Middle frontal gyrus (tissue), 1 donor: ENCODE measurements at regions not wholly inside any gene's neighbourhood (a gene's known extent, or its start where the extent isn't known, plus 50 kb on each side); places are given as distances from the start of the nearest gene placed in this dataset.
"Not testable (repeated sequence)": the region's sequence is repeated elsewhere in the genome, so short reads cannot be mapped to it uniquely, and the experiment has no call there.

Experiments used
- DNase-seq: peaks from one replicate; pipeline ENCODE4 v3.0.0-alpha.2; 2015; ENCODE audit warnings: low spot score; ENCODE audit errors: extremely low spot score

DNA sequence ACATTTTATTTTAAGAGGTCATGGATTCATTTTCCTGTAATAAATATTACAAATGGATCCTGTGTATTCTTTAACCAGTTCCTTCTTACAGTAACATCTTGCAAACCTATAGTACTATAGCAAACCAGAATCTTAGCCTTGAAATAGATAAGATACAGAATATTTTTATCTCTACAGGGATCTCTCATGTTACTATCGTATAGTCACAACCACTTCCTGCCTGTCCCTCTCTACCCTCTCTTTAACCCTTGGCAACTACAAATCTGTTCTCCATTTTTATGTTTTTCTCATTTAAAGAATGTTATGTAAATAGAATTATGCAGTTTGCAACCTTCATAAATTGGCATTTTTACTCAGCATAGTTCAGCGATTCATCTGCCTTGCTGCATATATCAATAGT is 454.0 kb downstream of the DIRAS2 start:
- DNase-seq, result no peak

DNA sequence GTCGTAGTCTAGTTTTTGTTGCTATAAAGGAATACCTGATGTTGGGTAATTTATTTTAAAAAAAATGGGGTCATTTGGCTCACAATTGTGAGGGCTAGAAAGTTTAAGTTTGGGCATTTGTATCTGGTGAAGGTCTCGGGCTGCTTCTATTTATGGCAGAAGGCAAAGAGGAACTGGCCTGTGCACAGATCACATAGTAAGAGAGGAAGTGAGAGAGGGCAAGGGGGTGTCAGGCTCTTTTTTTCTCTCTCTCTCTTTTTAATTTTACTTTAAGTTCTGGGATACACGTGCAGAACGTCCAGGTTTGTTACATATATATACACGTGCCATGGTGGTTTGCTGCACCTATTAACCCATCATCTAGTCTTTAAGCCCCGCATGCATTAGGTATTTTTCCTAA is 453.3 kb downstream of the DIRAS2 start:
- no peak for DNase-seq

DNA sequence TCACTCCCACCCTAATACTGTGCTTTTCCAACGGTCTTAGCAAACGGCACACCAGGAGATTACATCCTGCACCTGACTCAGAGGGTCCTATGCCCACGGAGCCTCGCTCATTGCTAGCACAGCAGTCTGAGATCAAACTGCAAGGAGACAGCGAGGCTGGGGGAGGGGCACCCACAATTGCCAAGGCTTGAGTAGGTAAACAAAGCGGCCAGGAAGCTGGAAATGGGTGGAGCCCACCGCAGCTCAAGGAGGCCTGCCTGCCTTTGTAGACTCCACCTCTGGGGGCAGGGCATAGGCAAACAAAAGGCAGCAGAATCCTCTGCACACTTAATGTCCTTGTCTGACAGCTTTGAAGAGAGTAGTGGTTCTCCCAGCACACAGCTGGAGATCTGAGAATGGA is 450.2 kb downstream of the DIRAS2 start:
- DNase-seq, result not testable (repeated sequence)

- DNase-seq, result no peak
These were observed 443.7 kb downstream of the DIRAS2 start for GRCh38 chr9:90198956-90199355.

DNA sequence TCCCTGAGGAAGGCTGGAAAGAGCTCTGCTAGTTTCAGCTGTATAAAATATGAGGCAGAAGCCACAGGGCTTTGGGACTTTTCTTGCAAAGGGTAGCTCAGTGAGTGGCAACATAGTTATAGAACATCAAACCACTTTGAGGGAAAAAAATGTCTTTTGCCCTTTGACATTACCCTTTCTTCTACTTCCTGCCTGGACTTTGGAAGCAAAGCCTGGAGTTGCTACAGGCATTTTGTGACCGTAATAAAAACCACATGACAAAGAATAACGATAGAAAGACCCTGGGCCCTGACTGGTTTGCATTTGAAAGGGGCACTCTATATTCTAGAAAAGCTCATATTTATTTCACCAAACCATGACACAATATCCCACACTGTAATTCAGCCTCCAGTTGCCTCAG is 440.9 kb downstream of the DIRAS2 start:
- DNase-seq, result no peak

- DNase-seq, result no peak
These were observed 438.3 kb downstream of the DIRAS2 start for GRCh38 chr9:90204128-90204831.

GRCh38 chr9:90213045-90213444 is 429.6 kb downstream of the DIRAS2 start:
- DNase-seq, result not testable (repeated sequence)

- DNase-seq, result no peak
These were observed 423.0 kb downstream of the DIRAS2 start for GRCh38 chr9:90219548-90220118.

DNA sequence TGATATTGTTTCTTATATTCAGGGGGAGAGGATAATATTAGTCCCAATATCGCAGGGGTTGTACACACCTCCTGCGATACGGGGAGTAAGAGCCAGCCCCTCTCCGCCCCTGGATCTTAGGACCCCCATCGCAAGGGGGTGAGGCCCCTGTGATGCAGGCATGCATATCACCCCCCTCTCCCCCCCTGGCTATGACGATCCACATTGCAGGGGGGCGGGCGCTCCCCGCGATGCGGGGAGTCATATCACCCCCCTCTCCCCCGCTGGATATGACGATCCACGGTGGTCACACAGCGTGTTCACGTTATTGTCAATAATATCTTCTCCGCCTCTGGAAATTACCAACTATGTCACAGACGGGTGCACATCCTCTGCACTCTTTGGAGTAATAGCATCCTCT is 420.7 kb downstream of the DIRAS2 start:
- DNase-seq, result not testable (repeated sequence)

DNA sequence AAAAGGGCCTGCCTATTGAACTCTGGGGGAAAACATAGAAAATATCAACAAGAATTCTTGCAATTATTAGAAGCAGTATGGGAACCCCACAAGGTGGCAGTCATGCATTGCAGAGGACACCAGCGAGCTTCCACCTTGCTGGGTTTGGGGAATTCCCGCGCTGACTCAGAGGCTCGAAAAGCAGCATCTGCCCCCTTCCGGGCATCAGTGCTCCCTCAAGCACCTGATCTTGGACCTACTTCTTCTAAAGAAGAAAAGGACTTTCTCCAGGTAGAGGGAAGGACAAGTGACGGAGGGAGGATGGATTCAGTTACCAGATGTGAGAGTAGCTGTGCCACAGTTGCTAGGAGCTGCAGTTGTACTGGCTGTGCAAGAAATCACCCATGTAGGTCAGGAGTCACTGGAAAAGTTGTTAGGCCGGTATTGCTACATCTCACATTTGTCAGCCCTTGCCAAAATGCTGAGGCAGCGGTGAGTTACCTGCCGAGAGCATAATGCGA is 415.7 kb downstream of the DIRAS2 start:
- not testable (repeated sequence) for DNase-seq

DNA sequence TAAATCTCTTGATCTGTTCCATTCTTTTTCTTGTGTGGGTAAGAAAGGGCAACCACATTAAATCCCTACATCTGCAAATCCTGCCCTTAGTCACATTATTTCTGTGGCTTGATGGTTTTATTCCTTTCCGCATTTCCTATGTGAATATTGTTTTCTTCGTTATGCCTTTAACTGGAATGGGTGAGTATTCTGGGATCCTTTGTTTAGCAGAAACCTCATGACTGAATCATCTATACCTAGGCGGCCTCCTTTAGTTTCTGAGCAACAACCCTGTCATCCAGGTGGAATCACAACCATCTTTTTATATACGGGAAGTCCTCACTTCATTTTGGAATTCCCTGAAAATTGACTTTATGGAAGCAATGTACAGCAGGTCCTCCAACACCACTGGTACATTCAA is 409.5 kb downstream of the DIRAS2 start:
- not testable (repeated sequence) for DNase-seq

DNA sequence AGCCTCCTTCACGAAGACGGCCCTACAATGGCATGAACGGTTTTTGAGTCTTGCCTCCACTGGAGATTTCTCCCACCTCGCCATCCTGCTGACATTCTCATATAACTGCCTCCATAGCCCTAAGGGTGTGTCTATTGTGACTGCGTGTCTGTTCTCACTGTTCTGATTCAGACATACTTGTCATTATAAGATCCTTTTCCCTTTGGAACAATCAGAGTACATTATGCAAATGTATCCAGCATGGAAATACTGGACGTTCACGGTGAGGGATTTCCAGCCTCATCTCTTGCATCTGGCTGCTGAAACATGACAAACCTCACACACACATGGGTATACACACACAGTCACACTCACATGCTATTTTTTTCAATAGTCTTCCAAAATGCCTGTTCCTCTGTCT is 402.1 kb downstream of the DIRAS2 start:
- no peak for DNase-seq

- no peak for DNase-seq
These were observed 397.0 kb downstream of the DIRAS2 start for GRCh38 chr9:90245661-90246060.

DNA sequence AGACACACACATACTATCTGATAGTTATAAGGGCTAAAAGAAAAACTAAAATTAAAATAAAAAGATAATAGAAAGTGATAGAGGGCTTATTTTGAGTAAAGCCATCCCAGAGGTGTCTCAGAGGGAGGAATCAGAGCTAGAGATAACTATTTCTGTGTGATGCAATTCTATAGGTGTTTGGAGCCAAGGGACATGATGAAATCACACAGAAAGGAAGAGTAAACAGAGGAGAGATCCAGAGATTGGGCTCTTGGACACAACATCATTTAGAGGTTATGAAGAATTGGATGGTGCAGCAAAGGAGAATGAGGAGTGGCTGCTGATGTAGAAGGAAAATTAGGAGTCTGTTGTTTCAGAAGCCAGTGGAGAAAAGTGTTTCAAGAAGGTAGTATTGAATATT is 393.5 kb downstream of the DIRAS2 start:
- DNase-seq, result no peak

DNA sequence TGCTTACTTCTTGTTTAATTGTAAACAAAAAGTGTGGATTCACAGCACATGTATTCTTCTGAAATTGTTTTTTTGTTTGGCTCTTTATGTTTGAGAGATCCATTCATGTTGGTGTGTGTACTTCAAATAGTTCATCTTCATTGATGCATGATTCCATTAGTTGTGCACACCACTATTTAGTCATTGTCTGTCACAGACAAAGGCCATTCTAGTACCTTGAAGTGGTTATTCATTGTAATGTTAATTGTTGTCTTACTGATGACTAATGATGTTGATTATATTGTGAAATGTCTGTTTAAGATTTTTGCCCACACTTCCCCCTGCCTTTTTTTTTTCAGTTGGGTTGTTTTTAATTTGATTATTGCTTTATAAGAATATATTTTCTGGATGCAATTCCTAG is 391.3 kb downstream of the DIRAS2 start:
- DNase-seq, result no peak

- DNase-seq, result no peak
These were observed 386.3 kb downstream of the DIRAS2 start for GRCh38 chr9:90256345-90256744.

GRCh38 chr9:90259311-90260246 is 383.0 kb downstream of the DIRAS2 start:
- no peak for DNase-seq

GRCh38 chr9:90261698-90262097 is 380.9 kb downstream of the DIRAS2 start:
- DNase-seq, result no peak

- no peak for DNase-seq
These were observed 374.0 kb downstream of the DIRAS2 start for GRCh38 chr9:90268613-90269012.

DNA sequence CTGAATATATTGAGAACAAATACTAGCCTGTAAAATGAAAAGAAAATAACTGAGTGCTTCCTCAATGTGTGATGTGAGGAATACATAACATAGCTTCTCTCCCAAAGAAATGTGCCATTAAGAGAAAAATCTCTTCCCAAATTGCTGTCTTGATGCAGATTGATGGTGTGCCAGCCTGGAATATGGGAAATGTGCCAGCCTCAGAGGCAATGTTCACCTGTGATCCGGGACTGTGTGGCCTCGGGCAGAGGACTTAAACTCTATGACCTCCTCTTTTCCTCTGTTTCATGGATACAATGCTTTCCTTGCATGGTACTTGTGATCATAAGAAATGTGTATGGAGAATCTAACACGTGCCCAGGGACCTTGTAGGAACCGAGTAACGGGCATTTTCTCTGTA is 370.9 kb downstream of the DIRAS2 start:
- no peak for DNase-seq

- DNase-seq, result no peak
These were observed 367.9 kb downstream of the DIRAS2 start for GRCh38 chr9:90274725-90275124.

DNA sequence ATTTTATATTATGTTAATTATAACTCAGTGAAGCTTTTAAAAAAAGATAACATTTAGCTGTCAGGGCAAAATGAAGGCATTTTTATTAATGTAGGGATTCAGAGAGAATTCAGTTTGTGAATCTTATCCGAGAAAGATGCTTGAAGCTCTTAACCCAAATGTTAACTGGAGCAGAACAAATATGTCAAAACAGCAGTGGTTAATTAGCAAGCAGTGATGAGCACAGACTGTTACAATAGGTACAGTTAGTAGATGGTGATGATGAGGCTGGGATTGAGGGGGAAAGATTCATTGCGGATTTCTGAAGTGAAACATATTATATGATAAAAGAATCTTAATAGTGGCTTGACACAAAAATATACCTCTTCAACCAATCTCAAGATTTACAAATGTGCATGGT is 356.7 kb downstream of the DIRAS2 start:
- DNase-seq, result no peak
